ENCODE measurements at regions not wholly inside any gene's neighbourhood (a gene's known extent, or its start where the extent isn't known, plus 50 kb on each side); places are given as distances from the start of the nearest gene placed in this dataset.

DNA sequence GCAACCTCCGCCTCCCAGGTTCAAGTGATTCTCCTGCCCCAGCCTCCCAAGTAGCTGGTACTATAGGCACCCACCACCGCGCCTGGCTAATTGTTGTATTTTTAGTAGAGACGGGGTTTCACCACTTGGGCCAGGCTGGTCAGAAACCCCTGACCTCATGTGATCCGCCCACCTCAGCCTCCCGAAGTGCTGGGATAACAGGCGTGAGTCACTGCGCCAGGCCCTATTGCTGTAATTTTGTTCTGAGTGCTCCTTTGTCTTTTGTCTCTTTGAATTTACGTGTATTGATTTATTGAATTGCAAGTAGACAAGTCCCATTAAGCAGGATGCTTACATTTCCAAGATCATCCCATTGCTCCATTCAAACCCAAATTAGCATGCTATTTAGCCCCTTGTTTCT is 186.7 kb downstream of the MSX2 start:
- Histone ChIP-seq H3K27me3 (no peaks in the 10 kb centered on the region), H3K9me3 (no peaks in the 10 kb centered on the region), H3K36me3 (no peaks in the 10 kb centered on the region), H3K4me3 (no peak overlapping the region), H3K27ac (no peak overlapping the region), H3K4me1 (no peaks in the 10 kb centered on the region)
- no peak for DNase-seq
- TF ChIP-seq, protein P1, sequence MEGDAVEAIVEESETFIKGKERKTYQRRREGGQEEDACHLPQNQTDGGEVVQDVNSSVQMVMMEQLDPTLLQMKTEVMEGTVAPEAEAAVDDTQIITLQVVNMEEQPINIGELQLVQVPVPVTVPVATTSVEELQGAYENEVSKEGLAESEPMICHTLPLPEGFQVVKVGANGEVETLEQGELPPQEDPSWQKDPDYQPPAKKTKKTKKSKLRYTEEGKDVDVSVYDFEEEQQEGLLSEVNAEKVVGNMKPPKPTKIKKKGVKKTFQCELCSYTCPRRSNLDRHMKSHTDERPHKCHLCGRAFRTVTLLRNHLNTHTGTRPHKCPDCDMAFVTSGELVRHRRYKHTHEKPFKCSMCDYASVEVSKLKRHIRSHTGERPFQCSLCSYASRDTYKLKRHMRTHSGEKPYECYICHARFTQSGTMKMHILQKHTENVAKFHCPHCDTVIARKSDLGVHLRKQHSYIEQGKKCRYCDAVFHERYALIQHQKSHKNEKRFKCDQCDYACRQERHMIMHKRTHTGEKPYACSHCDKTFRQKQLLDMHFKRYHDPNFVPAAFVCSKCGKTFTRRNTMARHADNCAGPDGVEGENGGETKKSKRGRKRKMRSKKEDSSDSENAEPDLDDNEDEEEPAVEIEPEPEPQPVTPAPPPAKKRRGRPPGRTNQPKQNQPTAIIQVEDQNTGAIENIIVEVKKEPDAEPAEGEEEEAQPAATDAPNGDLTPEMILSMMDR (IDR thresholded peaks at IDR 0.05) = no peak
- no peak for TF ChIP-seq POLR2A (IDR thresholded peaks at IDR 0.05)
- intact Hi-C loops (cut with DNase I) = no loop called here
- no peak for ATAC-seq
- WGBS (ENCODE audit: insufficient coverage, low coverage, low lambda C conversion rate, missing lambda C conversion rate) = 79% methylated on average over 9 of the region's 9 CpGs

DNA sequence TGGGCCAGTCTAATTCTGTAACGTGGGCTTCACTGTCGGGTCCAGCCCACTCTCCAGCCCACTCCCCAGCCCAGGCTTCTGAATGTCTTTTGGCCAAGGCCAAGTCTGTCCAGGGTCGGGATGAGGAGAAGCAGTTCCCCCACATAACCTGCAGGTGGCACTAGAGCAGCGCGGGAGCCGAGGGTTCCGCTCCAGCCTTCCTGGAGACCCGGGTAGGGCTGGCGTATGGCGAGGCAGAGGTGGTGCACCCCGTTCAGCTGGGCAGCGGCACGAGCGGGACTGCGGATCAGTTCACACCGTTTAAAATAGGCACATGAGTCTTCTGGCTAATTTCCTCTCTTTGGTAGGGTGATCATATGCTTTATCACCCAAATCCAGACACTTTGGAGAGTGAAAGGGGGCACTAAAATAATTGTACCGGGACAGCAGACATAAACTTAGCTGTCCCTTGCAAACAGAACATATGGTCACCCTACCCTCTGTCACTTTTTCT is 185.9 kb downstream of the MSX2 start:
- H3K4me3 ChIP-seq = no peak overlapping the region
- DNase-seq = peak; percentile 64 to 79 (median 66)
- peak; percentile 98 to 99 (median 98) for ATAC-seq
- no peaks in the 10 kb centered on the region for H3K4me1 ChIP-seq
- H3K36me3 ChIP-seq = no peaks in the 10 kb centered on the region
- intact Hi-C loops (cut with DNase I) = no loop called here
- no peak overlapping the region for H3K27ac ChIP-seq
- WGBS (ENCODE audit: insufficient coverage, low coverage, low lambda C conversion rate, missing lambda C conversion rate) = 10% methylated on average over 4 of the region's 17 CpGs
- TF ChIP-seq, protein P1 (IDR thresholded peaks at IDR 0.05) = peak; percentile 77 to 92 (median 92)
- no peak for TF ChIP-seq POLR2A (IDR thresholded peaks at IDR 0.05)
- no peaks in the 10 kb centered on the region for H3K27me3 ChIP-seq
- no peaks in the 10 kb centered on the region for H3K9me3 ChIP-seq

DNA sequence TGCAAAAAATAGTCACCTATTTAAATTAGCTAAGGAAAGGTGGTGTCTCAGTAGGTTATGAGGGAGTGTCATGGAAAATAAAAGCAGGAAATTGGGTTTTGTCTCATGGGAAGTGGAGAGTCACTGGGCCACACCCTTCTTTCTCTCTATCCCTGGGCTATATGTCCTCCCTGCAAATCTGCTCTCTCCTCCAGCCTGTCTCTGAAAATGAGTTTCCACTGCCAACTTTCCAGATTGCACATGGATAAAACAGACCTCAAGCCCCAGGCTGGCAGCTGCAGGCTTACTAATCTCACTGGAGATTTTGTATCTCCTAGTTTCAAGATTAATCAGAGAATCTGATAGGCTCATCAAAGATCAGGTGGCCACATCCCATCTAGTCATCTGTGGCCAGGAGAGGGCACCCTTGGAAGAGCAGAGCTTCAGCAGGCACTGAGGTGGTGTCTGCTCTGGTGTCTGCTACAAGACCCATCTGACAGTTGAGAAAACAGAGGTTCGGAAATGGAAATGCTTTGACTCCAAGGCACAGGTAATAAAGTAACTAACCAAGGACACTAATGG is 178.9 kb downstream of the MSX2 start:
- Histone ChIP-seq H3K4me3 (no peak overlapping the region), H3K9me3 (no peaks in the 10 kb centered on the region), H3K27me3 (no peaks in the 10 kb centered on the region), H3K27ac (no peak overlapping the region), H3K4me1 (no peaks in the 10 kb centered on the region), H3K36me3 (no peaks in the 10 kb centered on the region)
- peak in 1 of 4 donors; percentile 48 for ATAC-seq
- no peak for TF ChIP-seq POLR2A (IDR thresholded peaks at IDR 0.05)
- TF ChIP-seq, protein P1 (IDR thresholded peaks at IDR 0.05) = peak in 2 of 4 donors; percentile 3 to 15
- WGBS (ENCODE audit: insufficient coverage, low coverage, low lambda C conversion rate, missing lambda C conversion rate) = 70% methylated on average over 1 of the region's 1 CpG
- intact Hi-C loops (cut with DNase I) = no loop called here
- no peak for DNase-seq

DNA sequence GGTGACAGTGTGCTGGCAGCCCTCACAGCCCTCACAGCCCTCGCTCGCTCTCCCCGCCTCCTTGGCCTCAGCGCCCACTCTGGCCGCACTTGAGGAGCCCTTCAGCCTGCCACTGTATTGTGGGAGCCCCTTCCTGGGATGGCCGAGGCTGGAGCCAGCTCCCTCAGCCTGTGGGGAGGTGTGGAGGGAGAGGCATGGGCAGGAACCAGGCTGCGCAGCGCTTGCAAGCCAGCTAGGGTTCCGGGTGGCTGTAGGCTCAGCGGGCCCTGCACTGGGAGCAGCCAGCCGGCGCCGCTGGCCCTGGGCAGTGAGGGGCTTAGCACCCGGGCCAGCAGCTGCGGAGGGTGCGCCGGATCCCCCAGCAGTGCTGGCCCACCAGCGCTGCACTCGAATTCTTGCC is 177.0 kb downstream of the MSX2 start:
- 80% methylated on average over 3 of the region's 19 CpGs for WGBS (ENCODE audit: insufficient coverage, low coverage, low lambda C conversion rate, missing lambda C conversion rate)
- no peaks in the 10 kb centered on the region for H3K27me3 ChIP-seq
- intact Hi-C loops (cut with DNase I) = no loop called here
- no peaks in the 10 kb centered on the region for H3K4me1 ChIP-seq
- DNase-seq (no peak), ATAC-seq (no peak)
- H3K4me3 ChIP-seq = no peak overlapping the region
- no peak for TF ChIP-seq POLR2A (IDR thresholded peaks at IDR 0.05)
- TF ChIP-seq, protein P1 (IDR thresholded peaks at IDR 0.05) = no peak
- no peak overlapping the region for H3K27ac ChIP-seq
- H3K36me3 ChIP-seq = no peaks in the 10 kb centered on the region
- H3K9me3 ChIP-seq = no peaks in the 10 kb centered on the region

All from right lobe of liver (tissue), 6 donors.